GM12864 (cell line): ENCODE measurements at regions not wholly inside any gene's neighbourhood (a gene's known extent, or its start where the extent isn't known, plus 50 kb on each side); places are given as distances from the start of the nearest gene placed in this dataset.

ENCODE experiments used
- DNase-seq: peaks from one replicate; pipeline ENCODE4 v3.0.0-alpha.2; 2011; ENCODE audit warnings: low read depth
- H3K4me3 ChIP-seq: 2 replicates; pipeline ENCODE4 v1.5.1; 2011; ENCODE audit warnings: mild to moderate bottlenecking, low read depth, low read length, control low read depth
- CTCF ChIP-seq: IDR thresholded peaks from 2 replicates; pipeline ENCODE4 v1.5.1; 2011; ENCODE audit warnings: low read depth, mild to moderate bottlenecking, moderate library complexity, low read length, control low read depth, inconsistent platforms; ENCODE audit errors: missing control alignments

- TF ChIP-seq CTCF: no peak
- no peak overlapping the region for H3K4me3 ChIP-seq
- no peak for DNase-seq
These were observed 323.3 kb upstream of the TMEM132C start for GRCh38 chr12:127943481-127944210.

DNA sequence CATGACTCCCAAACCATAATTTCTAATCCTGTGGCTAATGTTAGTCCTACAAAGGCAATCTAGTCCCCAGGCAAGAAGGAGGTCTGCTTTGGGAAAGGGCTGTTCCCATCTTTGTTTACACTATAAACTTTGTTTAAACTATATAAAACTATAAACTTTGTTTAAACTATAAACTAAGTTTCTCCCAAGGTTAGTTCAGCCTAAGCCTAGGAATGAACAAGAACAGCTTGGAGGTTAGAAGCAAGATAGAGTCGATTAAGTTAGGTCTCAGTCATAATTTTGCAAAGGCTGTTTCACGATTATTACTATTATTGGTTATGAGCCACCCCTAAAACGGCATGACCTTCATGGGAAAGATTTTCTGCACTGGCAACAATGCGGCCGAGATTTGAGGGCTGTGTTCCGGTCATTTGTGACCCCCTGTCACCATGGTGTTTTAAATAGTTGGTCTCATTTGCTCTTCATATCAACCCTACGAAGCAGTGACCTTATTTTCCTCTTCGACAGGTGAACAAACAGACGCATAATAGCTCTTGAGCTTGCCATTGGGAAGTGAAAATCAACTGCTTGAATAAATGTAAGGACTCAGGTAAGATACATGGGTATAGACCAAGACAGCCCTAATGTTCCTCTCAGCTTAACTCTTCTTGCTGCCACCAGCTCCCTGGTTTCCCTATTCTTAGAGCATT lies 322.6 kb upstream of the TMEM132C start:
- no peak overlapping the region for H3K4me3 ChIP-seq
- no peak for DNase-seq
- no peak for TF ChIP-seq CTCF

DNA sequence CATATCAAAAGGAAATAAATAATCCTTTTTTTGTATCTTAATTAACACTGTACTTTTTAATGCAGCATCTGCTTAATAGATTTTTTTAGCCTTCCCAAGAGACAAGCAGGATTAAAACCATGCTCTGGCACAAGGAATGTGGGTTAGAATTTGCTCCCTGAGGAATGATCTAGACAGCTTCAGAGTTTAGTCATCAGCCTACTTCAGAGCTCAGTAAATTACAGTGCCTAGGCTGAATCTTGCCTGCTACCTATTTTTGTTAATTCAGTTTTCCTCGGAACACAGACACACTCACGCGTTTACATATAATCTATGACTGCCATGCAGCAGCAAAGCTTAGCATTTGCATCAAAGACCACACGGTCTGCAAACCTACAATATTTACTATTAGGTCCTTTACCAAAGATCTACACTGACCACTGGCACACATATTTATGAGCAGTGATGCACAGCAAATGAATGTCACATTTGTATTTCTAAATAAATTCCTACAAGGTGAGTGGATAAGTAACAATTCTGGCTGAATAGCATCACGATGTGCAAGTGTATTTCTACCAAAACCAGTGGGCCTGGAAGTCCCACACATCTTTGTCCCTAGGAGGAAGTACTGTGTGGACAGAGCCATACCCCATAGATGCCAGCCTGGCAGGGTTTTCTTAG lies 309.8 kb upstream of the TMEM132C start:
- no peak overlapping the region for H3K4me3 ChIP-seq
- TF ChIP-seq CTCF: no peak
- no peak for DNase-seq

DNA sequence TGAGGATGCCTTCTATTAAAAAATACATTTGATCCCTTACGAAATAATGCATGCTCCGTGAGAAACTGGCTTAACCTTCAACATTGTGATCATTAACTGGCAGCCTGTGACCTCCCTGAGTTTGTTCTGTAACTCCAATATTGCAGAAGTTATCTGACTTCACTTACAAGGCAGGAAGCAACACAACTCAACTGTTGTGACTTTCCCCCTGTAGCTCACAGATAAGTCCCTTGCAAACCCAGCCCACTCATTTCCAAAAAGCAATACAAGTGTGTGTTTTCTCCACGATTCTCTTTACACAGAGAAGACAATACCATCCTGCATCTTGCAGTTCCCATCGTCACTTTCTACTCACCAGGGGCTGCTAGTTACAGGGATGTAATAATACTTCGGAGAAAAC lies 304.7 kb upstream of the TMEM132C start:
- no peak for DNase-seq
- TF ChIP-seq CTCF: no peak
- H3K4me3 ChIP-seq: no peak overlapping the region

DNA sequence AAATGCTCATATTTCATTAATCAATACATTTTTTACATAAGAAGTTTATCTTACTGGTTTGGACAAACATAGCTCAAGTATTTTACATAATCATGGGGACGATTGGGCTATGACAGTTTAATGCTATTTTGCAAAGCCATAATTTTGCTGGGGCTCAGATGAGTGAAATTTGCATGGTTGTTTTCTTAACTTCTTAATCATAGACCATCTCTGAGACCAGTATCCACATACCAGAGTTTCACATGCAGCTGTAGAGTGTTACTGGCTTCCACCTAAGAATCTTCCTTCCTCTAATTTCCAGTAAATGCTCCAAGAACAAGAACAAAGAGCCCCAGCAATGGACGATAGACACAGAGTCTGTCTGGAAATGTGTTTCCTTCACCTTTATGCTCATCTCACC lies 303.0 kb upstream of the TMEM132C start:
- no peak for TF ChIP-seq CTCF
- no peak for DNase-seq
- no peak overlapping the region for H3K4me3 ChIP-seq

- no peak for TF ChIP-seq CTCF
- no peak for DNase-seq
These were observed 302.3 kb upstream of the TMEM132C start for GRCh38 chr12:127964717-127965116.

More at GRCh38 chr12:127964717-127965116, 302.3 kb upstream of the TMEM132C start:
- H3K4me3 ChIP-seq: no peak overlapping the region
